HepG2 (cell line): ENCODE measurements at regions not wholly inside any gene's neighbourhood (a gene's known extent, or its start where the extent isn't known, plus 50 kb on each side); places are given as distances from the start of the nearest gene placed in this dataset.

Experiments used
- ATAC-seq: fragments of 200-7000 bp; cut with Tn5 transposase; 3 replicates; pipeline ENCODE4 v1.9.1; 2020; ENCODE audit warnings: mild to moderate bottlenecking, moderate library complexity
- BruUV-seq: library from RNA; stranded (reverse); fragments of 400-500 nt; replicated peaks from 2 replicates; lab custom pipeline; 2021; lab: Mats Ljungman, UMichigan
- CTCF ChIA-PET: fragments of 300-600 bp; formaldehyde crosslinking; extraction: SDS; loops from one replicate; lab custom pipeline; 2021; ENCODE audit warnings: low total read pairs, inconsistent platforms, low intra/inter-chr PET ratio; lab: Yijun Ruan, JAX
- POLR2A ChIA-PET: fragments of 350-600 bp; sonication (Branson Sonifier 250); formaldehyde crosslinking; loops from one replicate; lab custom pipeline; 2020; ENCODE audit warnings: antibody characterized with exemption, inconsistent platforms; lab: Yijun Ruan, JAX
- DNase-seq: peaks from one replicate; pipeline ENCODE4 v3.0.0-alpha.2; 2015; ENCODE audit warnings: low spot score
- FAIRE-seq: peaks from 3 replicates; lab custom pipeline; 2011; peaks lifted over from hg19 to GRCh38; lab: Jason Lieb, UNC
- H2AFZ ChIP-seq: one replicate; pipeline ENCODE4 v1.6.1; 2011; ENCODE audit warnings: low read length, inconsistent platforms
- H3K27ac ChIP-seq: fragments of 300-600 bp; 3 replicates; pipeline ENCODE4 v1.8.0; 2011; ENCODE audit warnings: mixed run types, mild to moderate bottlenecking, mixed read lengths, low read length, inconsistent platforms; ENCODE audit not compliant: insufficient read depth; ENCODE audit errors: extremely low read length
- H3K27me3 ChIP-seq, 2 experiments: fragments of 200-600 bp in 1 of 2; 2 replicates in 1 of 2; 3 replicates in 1 of 2; pipeline versions ENCODE4 v1.6.0 to v1.8.0; 2011; ENCODE audit warnings: low read length in 2 of 2, mild to moderate bottlenecking in 2 of 2, moderate library complexity in 2 of 2, inconsistent platforms in 1 of 2; ENCODE audit not compliant: insufficient read depth in 2 of 2, control insufficient read depth in 1 of 2
- H3K36me3 ChIP-seq, 2 experiments: fragments of 200-600 bp in 1 of 2; replicated peaks in 1 of 2; 2 replicates in 1 of 2; 3 replicates in 1 of 2; pipeline versions ENCODE4 v1.5.1 to v1.8.0; 2011; ENCODE audit warnings: low read length in 2 of 2, inconsistent platforms in 1 of 2; ENCODE audit not compliant: insufficient read depth in 2 of 2, control insufficient read depth in 1 of 2
- H3K4me1 ChIP-seq: 2 replicates; pipeline ENCODE4 v1.5.1; 2012; ENCODE audit warnings: low read length, inconsistent platforms; ENCODE audit not compliant: insufficient read depth
- H3K4me2 ChIP-seq: 2 replicates; pipeline ENCODE4 v1.6.0; 2011; ENCODE audit warnings: low read depth, low read length, inconsistent platforms
- H3K4me3 ChIP-seq, 3 experiments: fragments of 200-600 bp in 1 of 3; sonication (generic), shearing (Covaris generic) in 1 of 3; replicated peaks in 1 of 3; 2 replicates each; pipeline ENCODE4 v1.5.1; 2011 to 2016; ENCODE audit warnings: low read length in 3 of 3, inconsistent platforms in 2 of 3, low read depth in 2 of 3, mild to moderate bottlenecking in 2 of 3, control low read depth in 1 of 3, mixed read lengths in 1 of 3; ENCODE audit not compliant: insufficient read depth in 1 of 3
- H3K79me2 ChIP-seq: one replicate; pipeline ENCODE4 v1.6.1; 2011; ENCODE audit warnings: low read length, inconsistent platforms; ENCODE audit not compliant: insufficient read depth
- H3K9ac ChIP-seq: 2 replicates; pipeline ENCODE4 v1.6.0; 2011; ENCODE audit warnings: mild to moderate bottlenecking, low read depth, low read length, inconsistent platforms; ENCODE audit not compliant: insufficient read depth
- H3K9me3 ChIP-seq: 2 replicates; pipeline ENCODE4 v1.5.1; 2012; ENCODE audit warnings: mild to moderate bottlenecking, low read length
- H4K20me1 ChIP-seq: 2 replicates; pipeline ENCODE4 v1.6.0; 2011; ENCODE audit warnings: inconsistent platforms, mild to moderate bottlenecking, low read length, moderate library complexity; ENCODE audit not compliant: insufficient read depth
- ATF2 ChIP-seq: sonication (generic); formaldehyde crosslinking; IDR thresholded peaks from 2 replicates; pipeline ENCODE4 v1.4.0; 2020; ENCODE audit warnings: missing genetic modification reagents
- CHD2 ChIP-seq: IDR thresholded peaks from 2 replicates; pipeline ENCODE4 v1.6.1; 2011; ENCODE audit warnings: low read depth, low read length, improper control_type of control experiment
- E2F1 ChIP-seq: sonication (generic); formaldehyde crosslinking; IDR thresholded peaks from 2 replicates; pipeline ENCODE4 v1.5.0; 2020; ENCODE audit warnings: missing genetic modification reagents
- GLI4 ChIP-seq: sonication (generic); formaldehyde crosslinking; IDR thresholded peaks from 2 replicates; pipeline ENCODE4 v1.5.1; 2020; ENCODE audit warnings: missing genetic modification reagents, mild to moderate bottlenecking, moderate library complexity, borderline replicate concordance
- HDAC6 ChIP-seq: fragments of 200-600 bp; sonication (generic); IDR thresholded peaks from 2 replicates; pipeline ENCODE4 v1.7.0; 2017; ENCODE audit warnings: mild to moderate bottlenecking, antibody characterized with exemption, low read length, low read depth
- KDM2A ChIP-seq: sonication (generic); formaldehyde crosslinking; IDR thresholded peaks from 2 replicates; pipeline ENCODE4 v1.4.0; 2020; ENCODE audit warnings: low read depth, missing genetic modification reagents, borderline replicate concordance
- MNT ChIP-seq: fragments of 450-650 bp; IDR thresholded peaks from 2 replicates; pipeline ENCODE4 v1.6.1; 2016
- MYC ChIP-seq: sonication (generic); formaldehyde crosslinking; IDR thresholded peaks from 2 replicates; pipeline ENCODE4 v1.9.0; 2021; ENCODE audit warnings: missing genetic modification reagents, borderline replicate concordance
- SAP130 ChIP-seq: IDR thresholded peaks from 2 replicates; pipeline ENCODE4 v1.6.1; 2016; ENCODE audit warnings: low read depth
- STAT6 ChIP-seq: sonication (generic); formaldehyde crosslinking; IDR thresholded peaks from 2 replicates; pipeline ENCODE4 v1.4.0; 2020; ENCODE audit warnings: missing genetic modification reagents, mild to moderate bottlenecking, borderline replicate concordance
- TAF1 ChIP-seq: sonication (generic); formaldehyde crosslinking; IDR thresholded peaks from 2 replicates; pipeline ENCODE4 v1.4.0; 2020; ENCODE audit warnings: missing genetic modification reagents
- ZNF232 ChIP-seq: sonication (generic); formaldehyde crosslinking; IDR thresholded peaks from 2 replicates; pipeline ENCODE4 v1.4.0; 2020; ENCODE audit warnings: missing genetic modification reagents, borderline replicate concordance
- ZNF766 ChIP-seq: sonication (generic); formaldehyde crosslinking; IDR thresholded peaks from 2 replicates; pipeline ENCODE4 v1.5.0; 2020; ENCODE audit warnings: missing genetic modification reagents, borderline replicate concordance
- WGBS: methylation state at CpG from one replicate; pipeline ENCODE4 v1.1.6; 2017; ENCODE audit warnings: low lambda C conversion rate; 5-methylcytosine and 5-hydroxymethylcytosine counted together
- in situ Hi-C: cut with HindIII; loops from 2 replicates; pipeline ENCODE4 v1.10.0; 2017; ENCODE audit warnings: low pct_unique_long_range_greater_than_20kb; ENCODE audit not compliant: extremely low pct_ligation_motif_present
- intact Hi-C: fragments of 100-400 bp; cut with micrococcal nuclease; formaldehyde crosslinking; loops from one replicate; pipeline ENCODE4 v1.10.0; 2022; ENCODE audit not compliant: unreplicated experiment

- Histone ChIP-seq H3K4me1 (no peaks in the 10 kb centered on the region), H3K9me3 (no peaks in the 10 kb centered on the region), H2AFZ (no peak overlapping the region), H4K20me1 (no peaks in the 10 kb centered on the region), H3K9ac (no peak overlapping the region), H3K27me3 (no peaks in the 10 kb centered on the region), H3K36me3 (no peaks in the 10 kb centered on the region), H3K4me3 (no peak overlapping the region), H3K79me2 (no peaks in the 10 kb centered on the region), H3K27ac (no peak overlapping the region), H3K4me2 (no peak overlapping the region)
- FAIRE-seq (no peak), ATAC-seq (no peak), DNase-seq (no peak)
- ChIA-PET POLR2A (no interaction called here), CTCF (no interaction called here)
- intact Hi-C loops, result no loop called here
- in situ Hi-C loops, result no loop called here
- 0% methylated on average over 1 of the region's 1 CpG for WGBS
- TF ChIP-seq MNT (no peak), E2F1 (CRISPR knock-in tag) (no peak), MYC (CRISPR knock-in tag) (no peak), ATF2 (no peak), SAP130 (CRISPR knock-in tag) (no peak), GLI4 (CRISPR knock-in tag) (no peak), CHD2 (no peak), TAF1 (CRISPR knock-in tag) (no peak), HDAC6 (no peak), STAT6 (CRISPR knock-in tag) (no peak), KDM2A (CRISPR knock-in tag) (no peak), ZNF766 (CRISPR knock-in tag) (no peak), ZNF232 (CRISPR knock-in tag) (no peak)
- BruUV-seq, result no TSS peak
Measured at GRCh38 chr4:129968778-129969177, 872.8 kb downstream of the C4orf33 start.
